ENCODE measurements at regions not wholly inside any gene's neighbourhood (a gene's known extent, or its start where the extent isn't known, plus 50 kb on each side); places are given as distances from the start of the nearest gene placed in this dataset.

DNA sequence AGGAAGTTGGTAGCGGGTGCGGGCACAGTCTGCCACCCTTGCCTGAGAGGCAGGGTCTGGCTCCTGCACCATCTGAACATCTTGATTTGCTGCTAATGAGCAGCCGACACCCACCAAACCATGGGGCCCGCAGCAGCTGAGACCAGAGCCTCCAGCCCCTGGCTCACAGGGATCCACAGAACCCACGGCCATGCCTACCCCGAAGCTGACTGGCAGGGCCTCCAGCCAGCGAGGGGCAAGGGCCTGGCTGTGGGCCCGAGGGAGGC lies 171.5 kb upstream of the NTM start:
- TF ChIP-seq, protein P1, sequence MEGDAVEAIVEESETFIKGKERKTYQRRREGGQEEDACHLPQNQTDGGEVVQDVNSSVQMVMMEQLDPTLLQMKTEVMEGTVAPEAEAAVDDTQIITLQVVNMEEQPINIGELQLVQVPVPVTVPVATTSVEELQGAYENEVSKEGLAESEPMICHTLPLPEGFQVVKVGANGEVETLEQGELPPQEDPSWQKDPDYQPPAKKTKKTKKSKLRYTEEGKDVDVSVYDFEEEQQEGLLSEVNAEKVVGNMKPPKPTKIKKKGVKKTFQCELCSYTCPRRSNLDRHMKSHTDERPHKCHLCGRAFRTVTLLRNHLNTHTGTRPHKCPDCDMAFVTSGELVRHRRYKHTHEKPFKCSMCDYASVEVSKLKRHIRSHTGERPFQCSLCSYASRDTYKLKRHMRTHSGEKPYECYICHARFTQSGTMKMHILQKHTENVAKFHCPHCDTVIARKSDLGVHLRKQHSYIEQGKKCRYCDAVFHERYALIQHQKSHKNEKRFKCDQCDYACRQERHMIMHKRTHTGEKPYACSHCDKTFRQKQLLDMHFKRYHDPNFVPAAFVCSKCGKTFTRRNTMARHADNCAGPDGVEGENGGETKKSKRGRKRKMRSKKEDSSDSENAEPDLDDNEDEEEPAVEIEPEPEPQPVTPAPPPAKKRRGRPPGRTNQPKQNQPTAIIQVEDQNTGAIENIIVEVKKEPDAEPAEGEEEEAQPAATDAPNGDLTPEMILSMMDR (conservative IDR thresholded peaks at IDR 0.05) = no peak
- Mint-ChIP-seq H3K27me3 (ENCODE audit: low read depth) (peaks cover 12% of the 10 kb centered on the region), H3K36me3 (ENCODE audit: insufficient read depth in 1 of 3, low read depth in 3 of 3) (no peaks in the 10 kb centered on the region; a peak in 1 of 7 replicates), H3K4me1 (peaks cover 10 to 14% of the 10 kb centered on the region in 2 experiments), H3K4me3 (no peak overlapping the region), H3K9me3 (no peaks in the 10 kb centered on the region; a peak in 1 of 5 replicates), H3K27ac (no peak overlapping the region; a peak in 1 of 7 replicates)
- Histone ChIP-seq H2AFZ (ENCODE audit: low read length) (no peak overlapping the region), H4K20me1 (ENCODE audit: control insufficient read depth, insufficient read depth, insufficient read length) (no peaks in the 10 kb centered on the region), H2BK5ac (ENCODE audit: insufficient read length, low read length) (no peak overlapping the region), H3K18ac (ENCODE audit: insufficient read length, low read depth, low read length) (no peak overlapping the region), H4K91ac (ENCODE audit: insufficient read length, low read depth, low read length) (no peak overlapping the region), H3K14ac (ENCODE audit: insufficient read depth, low read length) (no peak overlapping the region), H2BK120ac (ENCODE audit: low read depth, low read length, poor library complexity, severe bottlenecking) (no peak overlapping the region), H3K9ac (ENCODE audit: extremely low read depth, insufficient read length, low read length) (no peak overlapping the region), H3K79me1 (ENCODE audit: insufficient read depth, low read depth, low read length, poor library complexity, severe bottlenecking) (no peaks in the 10 kb centered on the region), H3K4me2 (ENCODE audit: insufficient read depth, insufficient read length, low read length) (no peak overlapping the region), H2BK20ac (ENCODE audit: low read depth, low read length, poor library complexity, severe bottlenecking) (no peak overlapping the region), H3K79me2 (ENCODE audit: insufficient read depth, low read length) (no peaks in the 10 kb centered on the region), H2BK15ac (ENCODE audit: low read depth, low read length) (no peak overlapping the region), H3K23me2 (ENCODE audit: insufficient read length, low read depth, low read length, poor library complexity, severe bottlenecking) (no peaks in the 10 kb centered on the region), H3K4ac (ENCODE audit: low read depth, low read length) (no peak overlapping the region), H4K5ac (ENCODE audit: insufficient read length, low read depth, low read length) (no peak overlapping the region), H3K9me3 (ENCODE audit: control insufficient read depth, low read depth, low read length) (no peaks in the 10 kb centered on the region), H4K8ac (replicated peaks; ENCODE audit: insufficient read length, low read depth, low read length) (no peak overlapping the region), H3K23ac (ENCODE audit: insufficient read length, low read depth, low read length) (no peak overlapping the region), H3T11ph (ENCODE audit: low read length) (no peak overlapping the region), H2AK5ac (ENCODE audit: insufficient read length, low read length) (no peak overlapping the region), H3K27ac (ENCODE audit: insufficient read length, low read depth, low read length) (no peak overlapping the region), H3K56ac (ENCODE audit: insufficient read length, low read depth, low read length) (no peak overlapping the region), H3K27me3 (ENCODE audit: insufficient read depth, low read length) (no peaks in the 10 kb centered on the region), H3K4me1 (ENCODE audit: insufficient read depth, low read length) (no peaks in the 10 kb centered on the region), H2BK12ac (ENCODE audit: insufficient read length, low read depth, low read length) (no peak overlapping the region)
- no CpG with 5 or more reads among the region's 8 CpGs for WGBS (ENCODE audit: extremely low coverage, insufficient read length, low lambda C conversion rate)
- DNase-seq = no peak

Measured in H9 (cell line).